ENCODE measurements at regions not wholly inside any gene's neighbourhood (a gene's known extent, or its start where the extent isn't known, plus 50 kb on each side); places are given as distances from the start of the nearest gene placed in this dataset.
"Not testable (repeated sequence)": the region's sequence is repeated elsewhere in the genome, so short reads cannot be mapped to it uniquely, and the experiment has no call there.

GRCh38 chr1:182260516-182260915, 131.1 kb downstream of the GLUL start:
- no peak for DNase-seq (ENCODE audit: low read depth in 2 of 2)

- DNase-seq (ENCODE audit: low read depth in 2 of 2): no peak
Measured at GRCh38 chr1:182259968-182260367, 131.6 kb downstream of the GLUL start.

GRCh38 chr1:182259229-182259872, 132.2 kb downstream of the GLUL start:
- no peak for DNase-seq (ENCODE audit: low read depth in 2 of 2)

- DNase-seq (ENCODE audit: low read depth in 2 of 2): no peak
Measured at GRCh38 chr1:182257369-182258063, 134.1 kb downstream of the GLUL start.

- DNase-seq (ENCODE audit: low read depth in 2 of 2): no peak
Measured at GRCh38 chr1:182256931-182257330, 134.7 kb downstream of the GLUL start.

- DNase-seq (ENCODE audit: low read depth in 2 of 2): no peak
Measured at GRCh38 chr1:182255494-182255893, 136.1 kb downstream of the GLUL start.

GRCh38 chr1:182253319-182253860, 138.2 kb downstream of the GLUL start:
- no peak for DNase-seq (ENCODE audit: low read depth in 2 of 2)

GRCh38 chr1:182251561-182251960, 140.0 kb downstream of the GLUL start:
- no peak for DNase-seq (ENCODE audit: low read depth in 2 of 2)

GRCh38 chr1:182249201-182249676, 142.4 kb downstream of the GLUL start:
- DNase-seq (ENCODE audit: low read depth in 2 of 2): no peak

- no peak for DNase-seq (ENCODE audit: low read depth in 2 of 2)
Measured at GRCh38 chr1:182248721-182249120, 142.9 kb downstream of the GLUL start.

GRCh38 chr1:182247813-182248212, 143.8 kb downstream of the GLUL start:
- not testable (repeated sequence) for DNase-seq (ENCODE audit: low read depth in 2 of 2)

GRCh38 chr1:182246783-182247182, 144.8 kb downstream of the GLUL start:
- DNase-seq (ENCODE audit: low read depth in 2 of 2): no peak

- no peak for DNase-seq (ENCODE audit: low read depth in 2 of 2)
Measured at GRCh38 chr1:182245040-182245439, 146.6 kb downstream of the GLUL start.

- no peak for DNase-seq (ENCODE audit: low read depth in 2 of 2)
Measured at GRCh38 chr1:182244451-182244850, 147.1 kb downstream of the GLUL start.

GRCh38 chr1:182242641-182243040, 148.9 kb downstream of the GLUL start:
- no peak for DNase-seq (ENCODE audit: low read depth in 2 of 2)

GRCh38 chr1:182240085-182240484, 151.5 kb downstream of the GLUL start:
- DNase-seq (ENCODE audit: low read depth in 2 of 2): no peak

- DNase-seq (ENCODE audit: low read depth in 2 of 2): no peak
Measured at GRCh38 chr1:182238421-182238820, 153.2 kb downstream of the GLUL start.

- no peak for DNase-seq (ENCODE audit: low read depth in 2 of 2)
Measured at GRCh38 chr1:182237329-182237728, 154.3 kb downstream of the GLUL start.

- no peak for DNase-seq (ENCODE audit: low read depth in 2 of 2)
Measured at GRCh38 chr1:182236651-182237077, 154.9 kb downstream of the GLUL start.

- DNase-seq (ENCODE audit: low read depth in 2 of 2): no peak
Measured at GRCh38 chr1:182235952-182236650, 155.5 kb downstream of the GLUL start.

GRCh38 chr1:182235604-182235951, 156.0 kb downstream of the GLUL start:
- no peak for DNase-seq (ENCODE audit: low read depth in 2 of 2)

GRCh38 chr1:182229921-182230491, 161.6 kb downstream of the GLUL start:
- no peak for DNase-seq (ENCODE audit: low read depth in 2 of 2)
